DND-41 (cell line): ENCODE measurements at regions not wholly inside any gene's neighbourhood (a gene's known extent, or its start where the extent isn't known, plus 50 kb on each side); places are given as distances from the start of the nearest gene placed in this dataset.

ENCODE experiments used
- EZH2 ChIP-seq: IDR thresholded peaks from 3 replicates; pipeline ENCODE4 v1.6.1; 2012; ENCODE audit warnings: borderline replicate concordance, low read depth, mild to moderate bottlenecking, moderate library complexity, low read length, inconsistent platforms; ENCODE audit not compliant: severe bottlenecking
- TF ChIP-seq, protein P1 (sequence below): IDR thresholded peaks from 2 replicates; pipeline ENCODE4 v1.5.1; 2012; ENCODE audit warnings: borderline replicate concordance, low read length, moderate library complexity, mild to moderate bottlenecking; ENCODE audit not compliant: poor library complexity, severe bottlenecking; ENCODE audit errors: extremely low read depth

DNA sequence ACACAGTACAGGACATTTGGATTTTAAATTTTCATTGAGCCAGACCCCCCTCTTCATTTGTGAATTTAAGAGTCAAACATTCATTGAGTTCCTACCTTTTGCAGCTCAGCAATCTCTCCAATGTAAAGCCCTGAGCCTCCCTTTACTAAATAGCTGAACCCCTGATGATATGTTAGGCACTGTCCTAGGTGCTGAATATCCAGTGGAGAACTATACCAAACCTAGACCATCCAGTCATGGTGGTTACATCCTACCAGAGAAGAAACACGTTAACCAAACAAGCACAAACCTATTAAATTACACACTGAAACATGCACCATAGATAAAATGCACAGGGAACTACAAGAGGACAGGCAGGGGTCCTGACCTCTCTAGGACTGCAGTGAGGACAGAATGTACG lies 1585.3 kb upstream of the TMEM132C start:
- TF ChIP-seq, protein P1, sequence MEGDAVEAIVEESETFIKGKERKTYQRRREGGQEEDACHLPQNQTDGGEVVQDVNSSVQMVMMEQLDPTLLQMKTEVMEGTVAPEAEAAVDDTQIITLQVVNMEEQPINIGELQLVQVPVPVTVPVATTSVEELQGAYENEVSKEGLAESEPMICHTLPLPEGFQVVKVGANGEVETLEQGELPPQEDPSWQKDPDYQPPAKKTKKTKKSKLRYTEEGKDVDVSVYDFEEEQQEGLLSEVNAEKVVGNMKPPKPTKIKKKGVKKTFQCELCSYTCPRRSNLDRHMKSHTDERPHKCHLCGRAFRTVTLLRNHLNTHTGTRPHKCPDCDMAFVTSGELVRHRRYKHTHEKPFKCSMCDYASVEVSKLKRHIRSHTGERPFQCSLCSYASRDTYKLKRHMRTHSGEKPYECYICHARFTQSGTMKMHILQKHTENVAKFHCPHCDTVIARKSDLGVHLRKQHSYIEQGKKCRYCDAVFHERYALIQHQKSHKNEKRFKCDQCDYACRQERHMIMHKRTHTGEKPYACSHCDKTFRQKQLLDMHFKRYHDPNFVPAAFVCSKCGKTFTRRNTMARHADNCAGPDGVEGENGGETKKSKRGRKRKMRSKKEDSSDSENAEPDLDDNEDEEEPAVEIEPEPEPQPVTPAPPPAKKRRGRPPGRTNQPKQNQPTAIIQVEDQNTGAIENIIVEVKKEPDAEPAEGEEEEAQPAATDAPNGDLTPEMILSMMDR, result no peak
- no peak for TF ChIP-seq EZH2
